ENCODE measurements at regions not wholly inside any gene's neighbourhood (a gene's known extent, or its start where the extent isn't known, plus 50 kb on each side); places are given as distances from the start of the nearest gene placed in this dataset.

GRCh38 chr4:1496116-1496642 lies 89.9 kb upstream of the NKX1-1 start:
- DNase-seq (ENCODE audit: low read depth, low spot score), result no peak
- Histone ChIP-seq H4K20me1 (replicated peaks; ENCODE audit: control insufficient read depth, extremely low read depth, insufficient read depth, low read length) (no peaks in the 10 kb centered on the region), H3K9ac (replicated peaks; ENCODE audit: extremely low read depth, insufficient read depth, low read length) (no peak overlapping the region), H3K4me3 (replicated peaks in 1 of 3; ENCODE audit: insufficient read depth in 1 of 3, low read depth in 1 of 3, low read length in 3 of 3) (no peak overlapping the region), H3K4me2 (ENCODE audit: insufficient read depth, low read length) (no peak overlapping the region), H3K36me3 (ENCODE audit: control insufficient read depth in 2 of 2, extremely low read depth in 1 of 2, insufficient read depth in 2 of 2, low read length in 2 of 2) (no peaks in the 10 kb centered on the region), H3K4me1 (ENCODE audit: control insufficient read depth, extremely low read depth, insufficient read depth, low read length) (no peaks in the 10 kb centered on the region), H3K9me3 (replicated peaks; ENCODE audit: control insufficient read depth, insufficient read depth, low read length) (no peaks in the 10 kb centered on the region), H3K27me3 (ENCODE audit: control insufficient read depth in 2 of 2, insufficient read depth in 2 of 2, low read length in 2 of 2) (no peaks in the 10 kb centered on the region), H2AFZ (ENCODE audit: low read depth, low read length) (no peak overlapping the region), H3K9me1 (replicated peaks; ENCODE audit: control insufficient read depth, extremely low read depth, insufficient read depth, low read length) (no peaks in the 10 kb centered on the region), H3K27ac (ENCODE audit: insufficient read depth, low read depth, low read length) (no peak overlapping the region), H3K79me2 (ENCODE audit: control insufficient read depth, insufficient read depth, low read length) (no peaks in the 10 kb centered on the region)
- no TSS peak for BruUV-seq (replicated peaks)
- POLR2A ChIA-PET, result no interaction called here
- intact Hi-C loops (cut with micrococcal nuclease), result no loop called here
- FAIRE-seq, result no peak
- dilution Hi-C loops (cut with MboI; ENCODE audit: extremely low pct_ligation_motif_present, low sequenced_read_pairs), result no loop called here
- TF ChIP-seq POLR2A (IDR thresholded peaks at IDR 0.05; ENCODE audit: low read depth, low read length) (no peak), GATA2 (IDR thresholded peaks at IDR 0.05; ENCODE audit: insufficient read depth, insufficient read length, low read depth, low read length) (no peak), FOS (IDR thresholded peaks at IDR 0.05; ENCODE audit: borderline replicate concordance, insufficient read depth, low read length) (no peak), JUN (IDR thresholded peaks at IDR 0.05; ENCODE audit: borderline replicate concordance, insufficient read depth, insufficient read length, low read depth) (no peak), EZH2 (IDR thresholded peaks at IDR 0.05; ENCODE audit: borderline replicate concordance, low read depth, low read length, severe bottlenecking) (no peak), MYC (IDR thresholded peaks at IDR 0.05; ENCODE audit: low read depth, low read length) (no peak), CTCF (IDR thresholded peaks at IDR 0.05; ENCODE audit: extremely low read depth in 1 of 2, insufficient read depth in 1 of 2, low read depth in 1 of 2, low read length in 2 of 2) (no peak), MAX (IDR thresholded peaks at IDR 0.05; ENCODE audit: insufficient read depth, insufficient read length) (no peak)
- CTCF ChIA-PET, result interaction anchor here (1.3 kb wide), 1 partner anchor 17 kb away, joined by 4 read pairs; no protein-coding TSS in a partner anchor

All from endothelial cell of umbilical vein (primary cell).